HG02938 (cell line): ENCODE measurements at regions not wholly inside any gene's neighbourhood (a gene's known extent, or its start where the extent isn't known, plus 50 kb on each side); places are given as distances from the start of the nearest gene placed in this dataset.
"Not testable (repeated sequence)": the region's sequence is repeated elsewhere in the genome, so short reads cannot be mapped to it uniquely, and the experiment has no call there.

Experiments used
- ATAC-seq: cut with Tn5 transposase; IDR thresholded peaks from one replicate; pipeline ENCODE4 v1.9.1; 2021; ENCODE audit warnings: mild to moderate bottlenecking, moderate library complexity; ENCODE audit not compliant: unreplicated experiment

DNA sequence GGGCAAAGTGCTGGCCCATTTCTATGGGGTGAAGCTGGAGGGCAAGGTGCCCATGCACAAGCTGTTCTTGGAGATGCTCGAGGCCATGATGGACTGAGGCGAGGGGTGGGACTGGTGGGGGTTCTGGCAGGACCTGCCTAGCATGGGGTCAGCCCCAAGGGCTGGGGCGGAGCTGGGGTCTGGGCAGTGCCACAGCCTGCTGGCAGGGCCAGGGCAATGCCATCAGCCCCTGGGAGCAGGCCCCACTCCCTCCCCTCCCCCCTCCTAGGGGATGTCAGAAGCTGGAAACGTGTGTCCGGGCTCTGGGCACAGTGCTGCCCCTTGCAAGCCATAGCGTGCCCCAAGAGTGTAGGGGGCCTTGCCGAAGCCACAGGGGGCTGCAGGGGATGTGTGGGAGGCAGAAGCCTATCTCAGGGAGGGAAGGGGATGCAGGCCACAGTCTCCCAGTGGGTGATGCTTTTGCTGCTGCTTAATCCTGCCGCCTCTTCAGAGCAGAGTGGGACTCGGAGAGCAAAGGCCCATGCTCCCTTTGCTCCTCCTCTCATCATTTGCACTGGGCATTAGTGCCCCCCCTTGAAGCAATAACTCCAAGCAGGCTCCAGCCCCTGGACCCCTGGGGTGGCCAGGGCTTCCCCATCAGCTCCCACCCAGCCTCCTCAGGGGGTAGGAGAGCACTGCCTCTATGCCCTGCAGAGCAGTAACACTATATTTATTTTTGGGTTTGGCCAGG, 85.2 kb downstream of the MRPL57 start:
- ATAC-seq: not testable (repeated sequence)

GRCh38 chr13:21263909-21264308, 87.5 kb downstream of the MRPL57 start:
- not testable (repeated sequence) for ATAC-seq

DNA sequence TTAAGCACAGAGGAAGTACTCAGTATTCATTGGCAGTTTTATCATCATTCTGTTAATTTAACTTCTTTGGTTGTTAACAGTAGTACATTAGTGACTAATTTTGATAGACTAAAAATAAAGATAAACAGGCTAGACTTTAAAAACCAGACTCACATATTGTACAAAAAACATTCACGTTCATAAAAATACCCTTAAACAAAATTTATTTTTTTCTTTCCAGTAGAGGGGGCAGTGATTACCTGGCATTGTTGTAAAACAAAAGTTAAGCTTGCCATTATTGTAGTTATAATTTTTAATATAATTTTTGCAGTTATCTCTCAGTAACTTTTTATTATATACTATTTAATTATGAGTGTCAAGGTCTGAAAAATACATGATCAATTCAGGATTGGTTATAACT, 92.0 kb downstream of the MRPL57 start:
- ATAC-seq: not testable (repeated sequence)

DNA sequence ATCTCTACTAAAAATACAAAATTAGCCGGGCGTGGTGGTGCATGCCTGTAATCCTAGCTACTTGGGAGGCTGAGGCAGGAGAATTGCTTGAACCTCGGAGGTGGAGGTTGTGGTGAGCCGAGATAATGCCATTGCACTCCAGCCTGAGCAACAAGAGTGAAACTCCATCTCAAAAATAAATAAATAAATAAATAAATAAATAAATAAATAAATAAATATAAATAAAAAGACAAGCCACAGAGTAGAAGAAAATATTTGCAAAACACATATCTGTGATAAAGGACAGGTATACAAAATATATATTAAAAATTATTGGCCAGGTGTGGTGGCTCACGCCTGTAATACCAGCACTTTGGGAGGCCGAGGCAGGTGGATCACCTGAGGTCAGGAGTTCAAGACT, 96.0 kb downstream of the MRPL57 start:
- not testable (repeated sequence) for ATAC-seq

DNA sequence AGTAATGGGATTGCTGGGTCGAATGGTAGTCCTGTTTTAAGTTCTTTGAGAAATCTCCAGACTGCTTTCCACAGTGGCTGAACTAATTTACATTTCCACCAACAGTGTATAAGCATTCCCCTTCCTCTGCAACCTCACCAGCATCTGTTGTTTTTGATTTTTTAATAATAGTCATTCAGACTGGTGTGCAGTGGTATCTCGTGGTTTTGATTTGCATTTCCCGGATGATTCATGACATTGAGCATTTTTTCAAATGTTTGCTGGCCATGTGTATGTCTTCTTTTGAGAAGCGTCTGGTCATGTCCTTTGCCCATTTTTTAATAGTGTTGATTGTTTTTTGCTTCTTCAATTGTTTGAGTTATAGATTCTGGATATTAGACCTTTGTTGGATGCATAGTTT, 98.0 kb downstream of the MRPL57 start:
- not testable (repeated sequence) for ATAC-seq

DNA sequence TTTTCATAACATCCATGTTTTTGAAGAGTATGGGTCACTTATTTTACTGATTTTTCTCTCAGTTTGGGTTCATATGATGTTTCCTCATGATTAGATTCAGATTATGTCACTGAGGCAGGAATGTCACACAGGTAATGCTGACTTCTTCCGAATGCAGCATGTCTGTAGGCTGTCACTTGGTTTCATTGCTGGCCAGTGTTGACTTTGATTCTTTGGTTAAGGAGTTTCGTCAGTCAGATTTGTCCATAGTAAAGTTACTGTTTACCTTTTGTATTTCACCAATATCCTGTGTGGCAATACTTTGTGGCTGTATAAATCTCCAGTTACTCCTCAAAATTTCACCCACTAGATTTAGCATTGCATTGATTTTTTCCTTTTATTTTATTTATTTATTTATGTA, 105.6 kb downstream of the MRPL57 start:
- no peak for ATAC-seq

- no peak for ATAC-seq
These were observed 111.0 kb downstream of the MRPL57 start for GRCh38 chr13:21287331-21287907.

DNA sequence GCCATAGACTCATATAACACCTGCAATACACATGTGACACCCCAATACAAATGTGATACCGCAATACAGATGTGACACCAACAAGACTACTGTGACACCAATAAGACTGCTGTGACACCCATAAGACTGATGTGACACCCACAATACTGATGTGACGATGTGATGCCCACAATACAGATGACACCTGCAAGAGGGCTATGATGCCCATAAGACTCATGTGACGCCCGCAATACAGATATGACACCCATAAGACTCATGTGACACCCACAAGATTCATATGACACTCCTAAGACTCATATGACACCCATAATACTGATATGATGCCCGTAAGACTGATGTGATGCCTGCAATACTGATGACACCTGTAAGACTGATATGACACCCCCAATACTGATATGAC, 113.0 kb downstream of the MRPL57 start:
- no peak for ATAC-seq

DNA sequence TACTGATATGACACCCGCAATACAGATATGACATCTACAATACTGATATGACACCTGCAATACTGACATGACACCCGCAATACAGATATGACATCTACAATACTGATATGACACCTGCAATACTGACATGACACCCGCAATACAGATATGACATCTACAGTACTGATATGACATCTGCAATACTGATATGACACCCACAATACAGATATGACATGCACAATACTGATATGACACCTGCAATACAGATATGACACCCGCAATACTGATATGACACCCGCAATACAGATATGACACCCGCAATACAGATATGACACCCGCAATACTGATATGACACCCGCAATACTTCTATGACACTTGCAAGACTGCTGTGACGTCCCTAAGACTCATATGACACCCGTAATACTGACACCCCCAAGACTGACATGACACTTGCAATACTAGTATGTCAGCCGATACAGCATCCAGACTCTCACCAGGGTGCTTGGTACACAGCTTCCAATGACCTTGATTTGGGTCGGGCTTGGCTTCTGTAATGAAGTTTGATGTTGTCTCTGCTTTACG, 114.1 kb downstream of the MRPL57 start:
- ATAC-seq: not testable (repeated sequence)

GRCh38 chr13:21291840-21292239, 115.4 kb downstream of the MRPL57 start:
- ATAC-seq: no peak

GRCh38 chr13:21296991-21297390, 120.5 kb downstream of the MRPL57 start:
- ATAC-seq: not testable (repeated sequence)

DNA sequence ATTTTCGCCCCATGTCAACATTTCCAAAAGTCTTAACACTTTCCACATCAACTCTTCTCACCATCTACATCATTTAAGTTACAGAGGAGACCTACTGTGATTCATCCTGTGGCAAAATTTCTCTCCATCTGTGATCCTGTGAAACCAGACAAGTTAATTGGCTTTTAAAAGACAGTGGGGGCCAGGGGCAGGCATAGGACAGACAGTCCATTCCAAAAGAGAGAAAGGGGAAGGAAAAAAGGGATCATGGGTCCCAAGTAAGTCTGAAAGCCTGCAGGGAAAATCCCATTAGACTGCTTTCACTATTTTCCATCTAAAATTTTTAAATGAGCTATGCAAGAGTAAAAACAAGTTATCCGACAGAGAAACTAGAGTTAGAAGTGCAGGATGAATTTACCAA, 121.0 kb downstream of the MRPL57 start:
- ATAC-seq: no peak

- peak; percentile 91 for ATAC-seq
These were observed 121.7 kb downstream of the MRPL57 start for GRCh38 chr13:21297914-21298831.

DNA sequence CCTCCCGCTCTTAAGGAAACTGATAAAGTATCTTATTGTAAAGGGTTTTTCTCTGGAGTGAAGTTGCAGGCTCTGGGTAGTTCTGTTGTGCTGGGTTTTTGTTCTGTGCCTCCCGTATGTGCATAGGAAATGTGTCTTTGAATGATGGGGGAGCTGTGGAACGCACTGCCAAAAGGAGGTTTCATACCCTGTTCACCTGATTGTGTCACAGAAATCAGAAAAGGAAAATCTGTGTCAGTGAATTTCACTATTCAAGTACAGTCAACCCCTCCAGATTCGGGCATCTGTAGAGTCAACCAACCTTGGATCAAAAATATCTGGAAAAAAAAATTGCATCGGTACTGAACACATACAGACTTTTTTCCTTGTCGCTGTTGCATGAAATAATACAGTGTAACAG, 127.8 kb downstream of the MRPL57 start:
- no peak for ATAC-seq

DNA sequence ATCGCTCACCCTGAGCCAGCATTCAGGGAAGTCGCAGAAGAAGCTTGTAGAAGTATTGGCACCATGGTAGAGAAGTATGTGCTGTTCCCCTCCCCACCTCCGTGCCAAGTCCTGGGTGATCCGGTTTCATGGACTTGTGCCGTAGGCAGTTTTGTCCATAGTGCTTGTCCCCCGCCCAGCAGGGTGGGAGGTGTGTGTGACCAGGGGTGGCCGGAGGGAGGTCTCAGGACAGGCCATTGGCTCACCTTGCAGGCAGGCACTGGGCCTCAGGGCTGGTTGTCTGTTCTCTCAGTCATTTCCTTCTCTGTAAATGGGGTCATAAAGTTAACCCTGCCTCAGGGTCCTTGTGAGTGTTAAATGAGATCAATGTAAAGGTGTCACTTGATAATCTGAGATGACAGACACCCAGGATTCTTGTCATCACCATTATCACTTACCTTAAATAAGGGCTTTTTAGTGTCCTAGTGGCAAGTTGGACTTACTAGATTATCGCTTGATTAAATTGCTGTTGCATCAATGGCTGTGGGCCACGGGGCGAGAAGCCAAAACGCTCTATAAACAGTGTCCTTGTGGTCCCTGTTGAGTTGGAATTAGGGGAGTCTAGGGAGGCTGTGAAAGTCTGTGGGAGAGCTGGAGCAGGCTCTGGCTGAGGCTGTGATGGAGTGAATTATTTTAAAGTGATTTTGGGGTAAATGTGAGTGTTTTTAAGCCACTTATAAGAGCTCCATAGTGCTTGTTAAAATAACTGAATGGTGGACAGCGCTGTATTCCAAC, 130.0 kb downstream of the MRPL57 start:
- ATAC-seq: not testable (repeated sequence)

GRCh38 chr13:21307158-21307557, 130.7 kb downstream of the MRPL57 start:
- not testable (repeated sequence) for ATAC-seq

- ATAC-seq: no peak
These were observed 132.4 kb downstream of the MRPL57 start for GRCh38 chr13:21308906-21309305.

- ATAC-seq: no peak
These were observed 133.2 kb downstream of the MRPL57 start for GRCh38 chr13:21309542-21310172.

DNA sequence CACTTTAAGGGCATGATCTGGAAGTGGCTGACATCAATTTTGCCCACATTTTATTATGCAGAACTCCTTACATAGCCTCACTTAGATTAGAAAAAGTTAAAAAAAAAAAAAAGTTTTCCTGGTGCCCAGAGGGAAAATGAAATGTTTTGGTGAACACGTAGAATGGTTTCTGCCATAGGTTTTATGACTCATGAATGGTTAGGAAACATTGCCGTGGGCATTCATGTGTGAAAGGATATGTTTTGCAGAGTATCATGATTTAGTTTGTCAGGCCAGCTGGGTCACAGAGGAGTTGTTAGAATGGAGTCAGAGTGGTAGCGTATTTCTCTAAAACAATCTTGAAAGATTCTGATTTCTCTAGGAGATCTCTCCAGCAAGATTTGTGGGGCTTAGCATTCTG, 133.8 kb downstream of the MRPL57 start:
- ATAC-seq: no peak

DNA sequence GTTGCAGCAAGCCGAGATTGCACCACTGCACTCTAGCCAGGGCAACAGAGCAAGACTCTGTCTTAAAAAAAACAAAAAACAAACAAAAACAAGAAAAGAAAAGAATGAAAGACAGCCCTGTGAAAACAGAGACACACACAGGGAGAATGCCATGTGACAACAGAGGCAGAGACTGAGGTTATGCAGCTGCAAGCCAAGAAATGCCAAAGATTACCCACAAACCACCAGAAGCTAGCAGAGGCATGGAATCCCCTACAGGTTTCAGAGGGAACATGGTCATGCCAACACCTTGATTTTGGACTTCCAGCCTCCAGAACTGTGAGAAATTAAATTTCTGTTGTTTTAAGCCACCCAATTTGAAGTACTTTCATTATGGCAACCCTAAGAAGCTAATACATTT, 138.5 kb downstream of the MRPL57 start:
- ATAC-seq: not testable (repeated sequence)
